Germinal center (tissue), 1 donor: ENCODE measurements at regions not wholly inside any gene's neighbourhood (a gene's known extent, or its start where the extent isn't known, plus 50 kb on each side); places are given as distances from the start of the nearest gene placed in this dataset.
"Not testable (repeated sequence)": the region's sequence is repeated elsewhere in the genome, so short reads cannot be mapped to it uniquely, and the experiment has no call there.

Source experiments
- DNase-seq: peaks from one replicate; pipeline ENCODE4 v3.0.0; 2012; ENCODE audit warnings: mixed read lengths, low spot score

DNA sequence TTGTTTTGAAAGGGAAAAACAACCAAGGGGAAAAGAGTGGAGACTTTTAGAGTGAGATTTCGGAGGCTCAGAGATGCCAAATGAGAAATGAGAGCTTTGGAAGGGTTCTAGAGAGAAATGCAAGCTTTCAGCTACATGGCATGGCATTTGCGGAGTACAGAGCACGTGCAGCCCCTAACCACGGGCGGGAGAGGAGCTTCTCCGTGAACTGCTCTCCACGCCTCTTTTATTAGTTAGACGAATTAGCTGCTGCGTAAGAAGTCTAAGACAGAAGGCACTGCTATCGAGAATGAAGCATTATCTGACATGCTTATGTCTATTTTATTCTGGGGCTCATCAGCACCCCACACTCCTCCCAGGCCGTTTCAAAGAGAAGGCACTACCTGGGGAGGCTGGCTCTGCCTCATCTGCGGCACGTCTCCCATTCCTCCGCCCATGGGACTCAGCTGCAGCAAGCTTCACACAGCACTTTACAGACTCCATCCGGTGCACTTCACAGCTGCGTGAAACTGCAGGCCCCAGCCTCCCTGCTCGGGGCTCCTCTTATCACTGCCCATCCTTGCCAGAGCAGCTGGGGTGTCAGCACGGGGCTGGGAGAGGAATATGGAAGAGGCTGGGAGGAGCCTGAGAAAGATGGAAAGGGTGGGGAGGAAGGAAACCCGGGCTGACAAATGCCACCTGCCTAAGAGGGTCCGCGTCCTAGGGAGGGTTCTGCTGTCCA is 207.3 kb upstream of the APCDD1 start:
- DNase-seq: no peak

DNA sequence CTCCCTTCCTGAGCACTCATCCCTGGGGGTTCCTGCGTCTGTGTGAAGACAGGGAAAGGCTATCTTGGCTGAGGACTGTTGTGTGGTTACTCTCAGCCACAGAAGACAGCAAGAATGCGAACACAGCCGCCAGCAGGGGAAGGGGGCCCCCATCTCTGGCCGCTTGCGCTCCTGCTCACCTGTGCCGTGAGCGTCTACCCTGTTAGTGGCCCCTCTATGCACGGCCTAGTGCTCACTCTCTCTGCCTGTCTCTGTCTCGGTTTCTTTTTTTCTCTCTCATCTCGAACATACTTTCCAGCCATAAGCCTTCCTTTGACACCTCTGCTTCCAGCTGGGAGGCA is 206.7 kb upstream of the APCDD1 start:
- no peak for DNase-seq

DNA sequence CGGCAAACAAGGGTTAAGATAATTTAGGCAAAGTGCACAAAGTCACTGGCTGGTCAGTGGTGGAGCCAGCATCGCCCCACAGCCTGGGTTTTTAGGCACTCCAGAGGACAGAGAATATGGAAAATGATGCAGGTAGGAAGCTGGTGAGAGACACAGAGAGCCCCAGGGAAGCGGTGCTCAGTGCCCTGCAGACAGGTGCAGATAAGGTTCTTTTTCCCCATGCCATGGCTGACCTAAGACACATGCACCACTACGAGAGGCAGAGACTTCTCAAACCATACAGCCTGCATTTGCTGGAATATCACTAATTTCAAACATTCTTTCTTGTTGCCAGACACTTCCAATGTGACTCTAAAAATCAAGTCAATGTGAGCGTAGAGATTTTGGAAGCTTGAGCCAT is 205.7 kb upstream of the APCDD1 start:
- DNase-seq: no peak

DNA sequence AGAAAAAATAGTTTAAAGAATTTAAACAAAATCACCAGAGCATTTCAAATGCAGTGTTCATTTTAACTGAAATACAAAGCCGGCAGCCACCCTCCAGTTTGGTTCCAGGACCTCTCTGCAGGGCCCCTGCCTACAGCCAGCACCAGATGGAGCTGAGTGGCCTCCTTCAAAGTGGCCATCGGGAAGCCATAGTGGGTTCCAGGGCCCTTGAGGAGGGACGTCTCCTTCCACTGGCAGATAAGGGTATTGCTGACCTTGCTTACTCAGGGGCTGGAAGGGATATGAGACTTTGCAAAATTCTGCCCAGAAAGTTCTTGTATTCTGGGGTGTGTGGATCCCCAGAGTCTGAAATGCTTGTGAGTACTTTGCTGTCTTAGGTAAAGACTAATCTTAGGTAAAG is 205.2 kb upstream of the APCDD1 start:
- DNase-seq: no peak

DNA sequence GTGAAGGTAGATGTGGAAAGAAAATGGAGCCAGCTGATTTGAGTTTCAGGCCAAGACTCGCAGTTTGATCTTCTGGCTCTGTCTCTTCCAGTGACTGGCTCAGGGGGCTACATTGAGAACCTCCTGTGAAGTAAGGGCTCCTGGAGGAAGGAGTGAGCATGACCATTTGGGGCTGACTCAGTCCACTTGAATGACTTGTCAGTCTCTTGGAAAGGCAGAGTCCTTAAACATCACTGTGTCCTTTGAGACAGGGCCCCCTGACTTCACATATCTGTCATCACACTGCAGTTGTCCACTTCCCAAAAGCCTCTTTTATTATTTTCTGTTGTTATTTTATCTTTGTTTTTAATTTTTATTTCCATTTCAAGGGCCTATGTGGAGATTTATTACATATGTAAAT is 204.6 kb upstream of the APCDD1 start:
- DNase-seq: no peak

DNA sequence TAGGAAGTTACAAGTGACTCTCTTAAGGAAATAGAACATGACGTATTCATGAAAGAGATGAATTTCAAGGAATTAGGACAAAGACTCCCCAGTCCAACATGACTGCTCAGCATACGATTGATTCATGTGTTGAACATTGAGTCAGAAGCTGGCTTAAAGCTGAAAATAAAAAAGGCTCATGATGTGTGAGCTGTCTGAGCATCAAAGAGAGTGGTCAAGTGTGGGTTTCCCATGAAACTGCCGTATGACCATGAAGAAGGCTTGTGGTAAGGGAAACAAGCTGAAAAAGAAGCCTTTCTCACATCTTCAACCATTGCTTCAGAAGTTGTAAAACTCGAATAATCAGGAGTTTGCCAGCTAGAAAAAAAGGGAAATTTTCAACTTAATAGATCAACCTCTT is 201.9 kb upstream of the APCDD1 start:
- DNase-seq: no peak

DNA sequence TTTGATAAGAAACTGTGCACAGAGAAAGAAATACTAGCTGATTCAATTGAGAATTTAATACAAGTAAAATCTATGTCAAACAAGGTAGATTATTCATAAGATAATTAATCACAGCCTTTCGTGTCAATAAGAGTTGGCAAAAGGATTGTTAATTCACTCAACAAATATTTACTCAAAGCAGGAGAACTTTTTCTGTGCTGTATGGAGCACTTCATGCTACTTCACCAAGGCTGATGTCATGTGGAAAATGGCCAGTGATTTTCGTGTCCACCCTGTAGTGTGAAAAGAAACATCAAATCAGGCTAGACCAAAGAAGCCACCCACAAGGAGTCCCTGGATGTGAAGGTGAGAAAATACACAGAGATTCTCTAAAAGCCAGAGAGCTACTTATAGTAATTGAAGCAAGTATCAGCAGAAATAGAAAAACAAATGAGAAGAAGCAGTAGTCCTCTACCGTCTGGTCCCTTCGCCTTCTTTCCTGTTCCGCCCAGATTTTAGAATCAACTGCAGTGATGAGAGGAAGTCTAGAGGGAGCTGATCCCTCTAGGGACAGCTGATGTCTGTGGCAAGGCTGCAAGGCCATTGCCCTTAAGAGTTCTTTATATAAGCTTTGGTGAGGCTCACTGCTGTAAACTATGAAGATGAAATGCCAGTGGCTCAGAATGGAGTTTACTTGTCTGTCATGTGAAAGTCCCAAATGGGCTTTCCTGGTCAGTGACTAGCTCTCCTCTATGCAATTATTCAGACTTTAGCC is 201.3 kb upstream of the APCDD1 start:
- peak; percentile 45 for DNase-seq

DNA sequence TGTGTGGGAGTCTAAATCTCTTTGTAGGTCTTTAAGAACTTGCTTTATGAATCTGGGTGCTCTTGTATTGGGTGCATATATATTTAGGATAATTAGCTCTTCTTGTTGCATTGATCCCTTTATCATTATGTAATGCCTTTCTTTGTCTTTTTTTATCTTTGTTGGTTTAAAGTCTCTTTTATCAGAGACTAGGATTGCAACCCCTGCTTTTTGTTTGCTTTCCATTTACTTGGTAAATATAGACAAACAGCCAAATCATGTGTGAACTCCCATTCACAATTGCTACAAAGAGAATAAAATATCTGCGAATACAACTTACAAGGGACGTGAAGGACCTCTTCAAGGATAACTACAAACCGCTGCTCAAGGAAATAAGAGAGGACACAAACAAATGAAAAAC is 198.2 kb upstream of the APCDD1 start:
- not testable (repeated sequence) for DNase-seq

DNA sequence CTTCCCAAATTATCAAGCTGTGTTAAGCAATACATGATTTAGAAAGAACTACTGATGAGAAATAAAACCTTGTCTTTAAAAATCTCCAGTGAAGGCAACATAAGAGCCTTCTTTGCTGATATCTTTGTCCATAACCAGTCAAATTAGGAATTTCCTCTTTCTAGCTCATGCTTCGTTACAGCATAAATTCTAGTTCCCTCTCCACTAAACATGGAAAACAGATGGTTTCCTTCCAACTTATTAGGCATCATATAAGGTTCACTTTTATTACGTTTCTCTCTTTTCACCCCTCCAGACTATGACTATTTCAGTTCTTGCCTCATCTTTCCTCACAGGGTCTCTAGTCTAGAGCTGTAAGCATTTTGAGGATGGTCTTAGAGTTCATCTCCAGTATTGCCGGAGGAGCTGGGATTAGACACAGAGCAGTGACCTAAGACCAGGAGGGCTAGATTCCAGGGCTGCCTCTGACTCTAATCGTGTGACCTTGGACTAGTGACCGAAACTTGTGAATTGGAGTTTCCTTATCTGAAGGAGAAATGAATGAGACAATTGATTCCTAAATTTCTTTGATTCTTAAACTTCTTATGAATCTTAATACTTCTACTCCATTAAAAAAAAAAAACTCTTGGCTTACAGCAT is 195.5 kb upstream of the APCDD1 start:
- no peak for DNase-seq

DNA sequence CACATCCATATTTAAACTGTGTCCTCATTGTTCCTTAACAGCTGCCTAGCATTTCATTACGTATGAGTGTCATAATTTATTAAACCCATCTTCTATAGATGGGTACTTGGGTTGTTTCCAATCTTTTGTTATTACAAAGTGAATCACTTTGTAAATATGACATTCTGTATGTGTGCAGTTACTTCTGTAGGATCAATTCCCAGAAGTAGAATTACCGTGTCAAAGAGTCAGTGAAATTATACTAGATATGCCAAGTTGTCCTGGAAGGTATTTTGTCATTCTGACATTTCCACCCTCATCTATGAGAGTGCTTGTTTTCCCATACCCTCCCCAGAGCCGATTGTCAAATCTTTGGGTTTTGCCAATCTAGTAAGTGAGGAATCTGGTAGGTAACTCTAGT is 194.5 kb upstream of the APCDD1 start:
- no peak for DNase-seq

DNA sequence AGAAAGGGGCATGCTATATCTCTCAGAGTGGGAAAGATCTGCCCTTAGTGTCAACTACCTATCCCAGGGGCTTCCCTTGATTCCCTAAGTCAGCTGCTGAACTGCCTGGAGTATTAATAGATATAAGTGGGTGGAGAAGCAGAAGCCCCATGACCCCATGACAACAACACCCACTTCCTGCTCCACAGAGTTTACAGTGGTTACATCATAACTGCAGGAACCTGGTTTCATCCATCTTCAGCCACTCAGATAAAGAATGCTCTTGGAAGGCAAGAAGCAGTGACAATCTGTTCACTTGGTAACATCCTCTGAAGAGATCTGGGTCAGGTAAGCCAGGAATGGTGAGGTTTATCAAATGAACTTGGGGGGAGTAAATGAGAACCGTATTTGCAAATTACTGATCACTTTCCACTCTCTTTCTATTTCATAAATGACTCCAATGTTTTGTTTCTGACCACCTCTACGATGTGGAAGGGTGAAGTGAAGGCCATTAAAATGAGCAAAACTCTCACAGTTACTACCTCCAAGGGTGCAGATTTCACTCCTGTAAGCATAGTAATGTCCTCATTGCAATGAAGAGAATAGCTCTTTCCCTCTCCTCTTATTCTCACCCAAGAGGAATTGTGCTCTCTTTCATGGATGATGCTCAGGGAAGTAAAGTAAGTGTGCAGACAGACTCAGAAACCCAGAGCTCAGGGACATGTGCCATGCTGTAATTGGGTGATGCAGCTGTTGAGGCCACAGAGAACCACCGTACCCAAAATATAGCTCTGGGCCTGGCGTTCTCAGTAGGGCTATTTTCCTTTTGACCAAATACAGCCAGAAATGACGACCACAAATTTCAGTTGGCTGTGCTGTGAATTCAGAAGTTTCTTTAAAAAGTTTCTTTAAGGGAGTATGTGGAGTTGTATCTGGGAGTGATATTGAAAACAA is 192.8 kb upstream of the APCDD1 start:
- DNase-seq: no peak

DNA sequence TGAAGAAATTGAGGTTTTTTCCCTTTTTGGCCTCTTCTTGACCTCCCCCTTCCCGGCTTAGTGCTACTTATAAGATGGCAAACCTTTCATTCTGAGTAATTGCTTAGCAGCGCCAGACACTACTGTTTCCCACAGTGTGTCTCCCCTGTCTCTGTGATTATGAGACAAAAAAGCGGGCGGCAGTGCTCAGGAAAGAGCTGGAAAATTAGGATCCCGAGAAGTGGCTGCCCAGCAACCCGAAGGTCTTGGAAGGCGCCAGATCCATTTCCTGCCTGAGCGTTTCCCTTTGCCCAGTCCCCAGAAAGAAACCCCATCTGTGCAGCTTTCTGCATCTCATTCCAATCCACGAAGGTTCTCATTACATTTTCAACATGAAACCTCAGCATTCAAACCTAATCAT is 191.9 kb upstream of the APCDD1 start:
- no peak for DNase-seq

DNA sequence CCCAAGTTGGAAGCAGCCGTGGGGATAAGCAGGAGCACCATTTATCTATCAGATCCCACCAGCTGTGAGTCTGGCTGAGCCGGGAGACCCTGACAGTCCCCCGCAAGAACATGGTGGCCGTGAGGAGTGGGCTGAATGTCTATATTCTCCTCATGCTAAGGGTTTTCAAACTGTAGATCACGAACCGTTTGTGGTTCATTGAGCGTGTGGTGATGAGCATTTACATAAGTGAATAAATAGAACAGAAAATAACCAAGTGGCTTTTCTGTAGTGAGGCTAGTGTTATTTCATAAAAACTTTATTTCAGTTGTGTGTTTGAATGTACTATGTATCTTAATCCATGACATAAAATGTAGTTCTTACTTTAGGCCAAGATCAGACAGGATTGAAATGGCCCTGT is 190.2 kb upstream of the APCDD1 start:
- DNase-seq: peak; percentile 47

DNA sequence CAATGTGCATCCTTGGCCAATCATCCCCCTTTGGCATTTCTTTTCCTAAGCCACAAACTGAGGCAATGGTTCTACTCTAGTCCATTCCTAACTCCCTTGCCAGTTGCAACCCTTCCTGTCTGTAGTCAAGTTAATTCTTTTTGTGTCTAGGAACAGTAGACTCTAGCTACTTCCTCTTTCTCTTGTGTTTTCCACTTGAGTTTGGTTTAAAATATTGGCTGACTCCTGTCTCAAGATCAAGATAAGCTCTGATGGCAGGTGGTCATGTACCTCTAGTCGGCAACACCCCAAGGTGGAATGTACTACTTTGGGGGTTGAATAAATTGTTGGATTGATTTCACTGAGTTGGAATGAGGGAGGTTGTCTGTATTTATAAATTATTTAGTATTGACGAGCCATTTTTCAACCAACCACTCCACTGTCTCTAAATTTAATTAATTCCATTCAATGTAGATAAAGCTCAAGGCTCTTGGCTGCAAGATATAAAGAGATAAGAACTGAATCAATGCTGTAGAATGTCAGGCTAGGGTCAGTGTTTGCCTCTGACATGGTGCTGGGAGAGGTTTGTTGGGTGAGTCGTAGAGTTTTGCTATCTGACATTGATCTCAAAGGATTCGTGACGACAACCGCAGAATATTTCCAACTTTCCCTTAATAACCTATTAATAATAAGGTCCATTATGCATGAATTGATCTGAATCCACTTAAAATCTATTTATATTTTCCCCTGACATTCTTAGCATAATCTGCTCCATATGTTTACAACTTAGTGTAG is 188.7 kb upstream of the APCDD1 start:
- DNase-seq: peak; percentile 59

DNA sequence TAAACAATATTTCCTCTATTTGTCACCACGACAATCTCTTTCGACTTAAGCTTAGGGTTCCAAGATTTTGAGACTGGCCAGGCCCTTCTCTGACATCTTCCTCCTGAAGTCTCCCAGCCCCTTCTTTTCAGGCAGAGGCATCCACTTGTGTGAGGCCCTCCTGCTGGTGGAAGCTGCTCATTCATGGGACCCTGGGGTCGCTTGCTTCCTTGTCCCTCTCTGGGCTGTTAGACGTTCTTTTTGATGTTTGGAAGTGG is 188.2 kb upstream of the APCDD1 start:
- no peak for DNase-seq

DNA sequence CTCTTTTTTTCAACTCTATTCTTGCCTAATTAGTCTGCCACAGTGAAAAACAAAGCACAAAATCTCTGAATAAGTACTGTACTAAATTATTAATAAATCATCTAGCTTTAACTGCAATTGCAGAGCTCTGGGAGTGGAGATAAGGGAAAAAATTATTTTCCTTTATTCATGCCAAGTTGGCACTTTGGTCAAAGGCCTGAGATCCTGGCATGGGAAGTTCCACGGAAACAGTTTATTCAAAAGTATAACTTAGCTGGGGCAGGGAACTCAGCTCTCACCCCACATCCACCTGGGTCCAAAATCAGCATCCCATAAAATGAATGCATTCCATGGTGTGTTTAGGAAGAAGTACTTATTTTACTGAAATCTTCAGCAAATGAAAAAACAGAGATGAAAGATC is 185.2 kb upstream of the APCDD1 start:
- DNase-seq: no peak

DNA sequence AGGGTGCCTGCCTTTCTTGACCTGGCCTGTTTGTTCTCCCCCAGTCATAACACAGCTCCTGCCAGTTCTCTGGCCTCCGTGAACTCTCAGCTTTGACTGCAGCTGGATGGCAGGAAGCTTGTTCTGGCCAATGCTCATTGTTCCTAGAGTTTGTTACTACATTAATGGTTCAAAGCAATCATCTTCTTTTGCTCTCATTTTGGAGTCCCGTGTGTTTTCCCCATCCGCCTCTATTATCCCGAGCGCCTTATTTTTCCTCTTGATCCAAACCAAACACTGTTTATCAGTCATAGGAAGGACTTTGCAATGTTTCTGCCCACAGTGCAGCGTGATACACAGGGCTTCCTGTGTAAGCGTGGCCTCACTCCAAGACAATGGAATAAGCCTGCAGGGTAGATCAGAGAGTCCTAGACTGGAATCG is 184.3 kb upstream of the APCDD1 start:
- DNase-seq: no peak

DNA sequence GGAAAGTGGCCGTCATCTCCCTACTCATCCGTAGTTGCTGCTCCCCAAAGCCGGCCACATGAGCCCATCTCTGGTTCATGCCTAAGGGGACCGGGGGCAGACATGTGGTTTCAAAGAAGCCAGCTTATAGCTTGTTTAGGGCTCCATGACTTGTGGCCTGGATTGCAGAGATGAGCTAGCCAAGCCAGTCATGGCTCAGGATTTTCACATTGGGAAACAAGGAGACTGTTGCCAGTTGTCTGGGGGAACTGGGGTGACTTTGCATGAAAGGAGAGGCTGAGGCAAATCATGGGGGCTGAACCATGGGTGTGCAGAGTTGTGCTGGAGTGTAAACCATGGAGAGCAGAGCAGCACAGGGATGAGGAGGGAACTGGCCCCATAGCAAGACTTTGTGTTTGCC is 183.0 kb upstream of the APCDD1 start:
- DNase-seq: no peak

DNA sequence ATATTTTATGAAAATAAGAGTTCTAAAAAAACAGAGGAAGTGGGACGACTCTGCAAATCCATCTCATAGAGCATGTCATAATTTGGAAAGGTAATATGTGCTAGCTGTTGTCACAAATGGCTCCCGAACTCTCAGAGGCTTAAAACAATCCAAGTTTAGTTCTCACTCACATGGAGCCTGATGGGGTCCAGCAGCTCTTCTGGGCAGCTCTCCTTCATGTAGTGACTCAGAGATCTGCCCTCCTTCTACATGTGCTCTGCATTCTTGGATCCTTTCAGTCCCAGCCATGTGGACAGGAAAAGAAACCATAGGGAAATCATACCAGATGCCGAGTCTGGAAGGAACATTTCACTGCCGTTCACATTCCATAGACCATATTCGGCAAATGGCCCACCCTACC is 180.1 kb upstream of the APCDD1 start:
- DNase-seq: no peak

DNA sequence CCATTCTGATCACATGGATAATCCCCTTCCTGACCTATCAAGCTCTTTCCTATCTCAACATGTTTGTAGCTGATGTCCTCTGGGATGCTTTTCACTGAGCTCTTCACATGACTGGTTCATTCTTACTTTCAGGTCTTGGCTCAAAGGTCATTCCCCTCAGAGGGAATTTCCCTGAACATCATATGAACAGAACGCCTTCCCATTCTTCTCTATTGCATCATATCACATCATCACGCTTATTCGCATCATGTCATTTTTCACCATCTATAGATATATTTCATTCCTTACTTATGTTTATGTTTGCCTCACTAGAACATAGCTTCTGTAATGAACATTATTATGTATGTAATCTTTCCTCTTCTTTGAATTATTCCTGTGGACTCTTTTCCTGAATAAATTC is 178.9 kb upstream of the APCDD1 start:
- no peak for DNase-seq

DNA sequence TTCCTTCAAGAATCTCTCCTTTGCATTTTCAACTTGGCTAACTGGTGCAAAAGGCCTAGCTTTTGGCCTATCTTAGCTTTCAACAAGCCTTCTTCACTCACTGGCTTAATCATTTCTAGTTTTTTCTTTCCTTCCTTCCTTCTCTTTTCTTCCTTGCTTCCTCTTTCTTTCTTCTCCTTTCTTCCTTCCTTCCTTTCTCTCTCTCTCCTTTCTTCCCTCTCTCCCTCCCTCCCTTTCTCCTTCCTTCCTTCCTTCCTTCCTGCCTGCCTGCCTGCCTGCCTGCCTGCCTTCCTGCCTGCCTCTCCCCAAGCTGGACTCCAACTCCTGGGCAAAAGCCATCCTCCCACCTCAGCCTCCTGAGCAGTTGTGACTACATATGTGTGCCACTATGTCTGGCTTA is 176.2 kb upstream of the APCDD1 start:
- DNase-seq: no peak

DNA sequence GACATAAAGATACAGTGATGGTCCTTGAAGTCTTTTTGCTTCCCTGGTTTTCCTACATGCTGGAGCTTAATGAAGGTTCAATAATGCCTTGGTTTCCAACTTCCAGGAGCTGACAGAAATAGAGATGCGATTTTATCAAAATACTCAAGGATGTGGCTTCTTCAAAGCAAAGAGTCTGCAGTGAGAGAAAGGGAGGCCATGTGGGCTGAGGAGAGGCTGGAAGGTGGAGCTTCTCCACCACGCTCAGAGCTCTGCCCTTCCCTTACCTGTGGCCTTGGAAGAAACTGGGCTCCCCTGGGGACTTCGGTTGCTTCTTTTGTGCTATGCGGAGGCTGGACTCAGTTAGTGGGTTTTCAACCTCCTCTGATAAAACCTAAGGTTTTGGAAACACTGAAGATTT is 175.0 kb upstream of the APCDD1 start:
- DNase-seq: no peak
